BLaER1 (cell line): ENCODE measurements at regions not wholly inside any gene's neighbourhood (a gene's known extent, or its start where the extent isn't known, plus 50 kb on each side); places are given as distances from the start of the nearest gene placed in this dataset.

Experiments used
- H3K27ac ChIP-seq: shearing (Covaris generic); formaldehyde crosslinking; 2 replicates; pipeline ENCODE4 v1.8.1; 2022
- H3K27me3 ChIP-seq: shearing (Covaris generic); formaldehyde crosslinking; 2 replicates; pipeline ENCODE4 v1.8.1; 2022
- H3K36me3 ChIP-seq: shearing (Covaris generic); formaldehyde crosslinking; 2 replicates; pipeline ENCODE4 v1.8.1; 2022
- H3K4me1 ChIP-seq: shearing (Covaris generic); formaldehyde crosslinking; 2 replicates; pipeline ENCODE4 v1.8.1; 2022
- H3K4me2 ChIP-seq: shearing (Covaris generic); formaldehyde crosslinking; 2 replicates; pipeline ENCODE4 v1.8.1; 2022
- H3K4me3 ChIP-seq: shearing (Covaris generic); formaldehyde crosslinking; 2 replicates; pipeline ENCODE4 v1.8.1; 2022
- H3K9ac ChIP-seq: shearing (Covaris generic); formaldehyde crosslinking; 2 replicates; pipeline ENCODE4 v1.8.1; 2022
- H3K9me3 ChIP-seq: shearing (Covaris generic); formaldehyde crosslinking; 2 replicates; pipeline ENCODE4 v1.8.1; 2022
- H4K20me1 ChIP-seq: shearing (Covaris generic); formaldehyde crosslinking; 2 replicates; pipeline ENCODE4 v1.8.1; 2022
- Cebpa-rat ChIP-seq: shearing (Covaris generic); IDR thresholded peaks from 2 replicates; pipeline ENCODE4 v1.8.1; 2022

GRCh38 chr6:165821754-165822153 is 158.7 kb upstream of the PDE10A start:
- peaks cover 5% of the 10 kb centered on the region; the same call in 1 of the 2 replicates for H3K27me3 ChIP-seq
- TF ChIP-seq Cebpa-rat: no peak
- no peaks in the 10 kb centered on the region for H4K20me1 ChIP-seq
- no peak overlapping the region for H3K4me3 ChIP-seq
- H3K4me2 ChIP-seq: no peak overlapping the region
- H3K4me1 ChIP-seq: no peaks in the 10 kb centered on the region
- H3K36me3 ChIP-seq: no peaks in the 10 kb centered on the region
- no peak overlapping the region for H3K27ac ChIP-seq
- H3K9ac ChIP-seq: no peak overlapping the region
- H3K9me3 ChIP-seq: peaks cover under 1% of the 10 kb centered on the region; the same call in 1 of the 2 replicates

- H3K4me1 ChIP-seq: no peaks in the 10 kb centered on the region
- no peaks in the 10 kb centered on the region for H3K9me3 ChIP-seq
- peaks cover 5% of the 10 kb centered on the region; the same call in 1 of the 2 replicates for H3K27me3 ChIP-seq
- H3K36me3 ChIP-seq: no peaks in the 10 kb centered on the region
- H3K27ac ChIP-seq: no peak overlapping the region
- no peak overlapping the region for H3K4me2 ChIP-seq
- TF ChIP-seq Cebpa-rat: no peak
- no peak overlapping the region for H3K9ac ChIP-seq
- no peaks in the 10 kb centered on the region for H4K20me1 ChIP-seq
- no peak overlapping the region for H3K4me3 ChIP-seq
Measured at GRCh38 chr6:165820934-165821333, 157.9 kb upstream of the PDE10A start.

- Histone ChIP-seq H3K27ac (no peak overlapping the region), H3K4me3 (no peak overlapping the region), H3K36me3 (no peaks in the 10 kb centered on the region), H3K9me3 (no peaks in the 10 kb centered on the region), H4K20me1 (no peaks in the 10 kb centered on the region), H3K27me3 (peaks cover 5% of the 10 kb centered on the region; the same call in 1 of the 2 replicates), H3K4me1 (no peaks in the 10 kb centered on the region), H3K9ac (no peak overlapping the region), H3K4me2 (no peak overlapping the region)
- TF ChIP-seq Cebpa-rat: no peak
Measured at GRCh38 chr6:165820407-165820806, 157.4 kb upstream of the PDE10A start.

- peaks cover 5% of the 10 kb centered on the region; the same call in 1 of the 2 replicates for H3K27me3 ChIP-seq
Measured at GRCh38 chr6:165819394-165819793, 156.4 kb upstream of the PDE10A start.

GRCh38 chr6:165818200-165818599 is 155.2 kb upstream of the PDE10A start:
- no peaks in the 10 kb centered on the region for H3K9me3 ChIP-seq
- no peaks in the 10 kb centered on the region for H3K36me3 ChIP-seq
- TF ChIP-seq Cebpa-rat: no peak
- H4K20me1 ChIP-seq: no peaks in the 10 kb centered on the region
- no peaks in the 10 kb centered on the region for H3K4me1 ChIP-seq
- no peak overlapping the region for H3K4me3 ChIP-seq
- H3K27ac ChIP-seq: no peak overlapping the region
- H3K27me3 ChIP-seq: peaks cover 5% of the 10 kb centered on the region; the same call in 1 of the 2 replicates
- no peak overlapping the region for H3K9ac ChIP-seq
- no peak overlapping the region for H3K4me2 ChIP-seq

More at GRCh38 chr6:165819394-165819793, 156.4 kb upstream of the PDE10A start:
- H3K4me1 ChIP-seq: no peaks in the 10 kb centered on the region
- H4K20me1 ChIP-seq: no peaks in the 10 kb centered on the region
- no peak overlapping the region for H3K4me3 ChIP-seq
- no peaks in the 10 kb centered on the region for H3K9me3 ChIP-seq
- no peak overlapping the region for H3K4me2 ChIP-seq
- H3K36me3 ChIP-seq: no peaks in the 10 kb centered on the region
- no peak overlapping the region for H3K27ac ChIP-seq
- H3K9ac ChIP-seq: no peak overlapping the region
- TF ChIP-seq Cebpa-rat: no peak

- H3K27ac ChIP-seq: no peak overlapping the region
- TF ChIP-seq Cebpa-rat: no peak
- H3K9ac ChIP-seq: no peak overlapping the region
- H3K27me3 ChIP-seq: peaks cover 5% of the 10 kb centered on the region; the same call in 1 of the 2 replicates
- H3K4me3 ChIP-seq: no peak overlapping the region
- no peaks in the 10 kb centered on the region for H3K36me3 ChIP-seq
- no peak overlapping the region for H3K4me2 ChIP-seq
- H3K9me3 ChIP-seq: no peaks in the 10 kb centered on the region
- no peaks in the 10 kb centered on the region for H4K20me1 ChIP-seq
- H3K4me1 ChIP-seq: no peaks in the 10 kb centered on the region
Measured at GRCh38 chr6:165817771-165818170, 154.7 kb upstream of the PDE10A start.

GRCh38 chr6:165817148-165817547 is 154.1 kb upstream of the PDE10A start:
- Histone ChIP-seq H3K4me2 (no peak overlapping the region), H3K27me3 (peaks cover 5% of the 10 kb centered on the region; the same call in 1 of the 2 replicates), H3K9me3 (no peaks in the 10 kb centered on the region), H4K20me1 (no peaks in the 10 kb centered on the region), H3K27ac (no peak overlapping the region), H3K4me3 (no peak overlapping the region), H3K4me1 (no peaks in the 10 kb centered on the region), H3K36me3 (no peaks in the 10 kb centered on the region), H3K9ac (no peak overlapping the region)
- TF ChIP-seq Cebpa-rat: no peak

- no peak overlapping the region for H3K9ac ChIP-seq
- TF ChIP-seq Cebpa-rat: no peak
- H4K20me1 ChIP-seq: no peaks in the 10 kb centered on the region
- H3K27ac ChIP-seq: no peak overlapping the region
- 0 out of 2 replicates have a peak, but pooled peaks cover 2% of the 10 kb centered on the region for H3K9me3 ChIP-seq
- no peak overlapping the region for H3K4me3 ChIP-seq
- no peak overlapping the region for H3K4me2 ChIP-seq
- peaks cover 5% of the 10 kb centered on the region; the same call in 1 of the 2 replicates for H3K27me3 ChIP-seq
- H3K4me1 ChIP-seq: no peaks in the 10 kb centered on the region
- no peaks in the 10 kb centered on the region for H3K36me3 ChIP-seq
Measured at GRCh38 chr6:165814679-165815078, 151.6 kb upstream of the PDE10A start.

GRCh38 chr6:165811512-165811911 is 148.5 kb upstream of the PDE10A start:
- Histone ChIP-seq H3K27me3 (no peaks in the 10 kb centered on the region), H3K27ac (no peak overlapping the region)
- no peak for TF ChIP-seq Cebpa-rat

GRCh38 chr6:165808021-165808420 is 145.0 kb upstream of the PDE10A start:
- Histone ChIP-seq H3K27ac (no peak overlapping the region), H3K4me3 (no peak overlapping the region), H3K4me2 (no peak overlapping the region), H3K9ac (no peak overlapping the region), H3K27me3 (peaks cover 13% of the 10 kb centered on the region; the same call in 1 of the 2 replicates), H4K20me1 (no peaks in the 10 kb centered on the region), H3K36me3 (no peaks in the 10 kb centered on the region), H3K4me1 (peaks cover 17% of the 10 kb centered on the region), H3K9me3 (peaks cover 26% of the 10 kb centered on the region)
- no peak for TF ChIP-seq Cebpa-rat

More at GRCh38 chr6:165811512-165811911, 148.5 kb upstream of the PDE10A start:
- Histone ChIP-seq H4K20me1 (no peaks in the 10 kb centered on the region), H3K36me3 (no peaks in the 10 kb centered on the region), H3K4me2 (no peak overlapping the region), H3K4me1 (peaks cover 7% of the 10 kb centered on the region), H3K9ac (no peak overlapping the region), H3K4me3 (no peak overlapping the region), H3K9me3 (peaks cover 9% of the 10 kb centered on the region; the same call in 1 of the 2 replicates)
